Urinary bladder (tissue), 3 donors: ENCODE measurements at regions not wholly inside any gene's neighbourhood (a gene's known extent, or its start where the extent isn't known, plus 50 kb on each side); places are given as distances from the start of the nearest gene placed in this dataset.

ENCODE experiments used
- DNase-seq: peaks from one replicate; pipeline ENCODE4 v3.0.0-alpha.2; 2015; ENCODE audit errors: extremely low spot score
- H3K27ac ChIP-seq: one replicate; pipeline ENCODE4 v1.5.1; 2013; ENCODE audit warnings: low read depth, mild to moderate bottlenecking, moderate library complexity
- H3K36me3 ChIP-seq: one replicate; pipeline ENCODE4 v1.6.1; 2013; ENCODE audit warnings: mild to moderate bottlenecking, moderate library complexity; ENCODE audit not compliant: insufficient read depth
- H3K4me1 ChIP-seq: one replicate; pipeline ENCODE4 v1.6.1; 2013; ENCODE audit warnings: mild to moderate bottlenecking, moderate library complexity; ENCODE audit not compliant: insufficient read depth
- H3K4me3 ChIP-seq: one replicate; pipeline ENCODE4 v1.5.1; 2013; ENCODE audit warnings: low read depth, low read length
- WGBS: extraction: QIAGEN DNeasy Blood & Tissue Kit; methylation state at CpG from one replicate; pipeline ENCODE4 v1.1.7; 2013; 5-methylcytosine and 5-hydroxymethylcytosine counted together
- donor health status: healthy with polysubstance abuse.
- donor health status: healthy.

- 59% methylated on average over 1 of the region's 1 CpG for WGBS
- H3K4me1 ChIP-seq, result no peaks in the 10 kb centered on the region
- no peak for DNase-seq
- no peaks in the 10 kb centered on the region for H3K36me3 ChIP-seq
- H3K4me3 ChIP-seq, result no peak overlapping the region
- H3K27ac ChIP-seq, result no peak overlapping the region
These were observed 1700.5 kb upstream of the TMEFF2 start for GRCh38 chr2:193895226-193895625.

- no peaks in the 10 kb centered on the region for H3K36me3 ChIP-seq
- H3K27ac ChIP-seq, result no peak overlapping the region
- no peaks in the 10 kb centered on the region for H3K4me1 ChIP-seq
- DNase-seq, result no peak
- no peak overlapping the region for H3K4me3 ChIP-seq
- WGBS, result 31% methylated on average over 1 of the region's 1 CpG
These were observed 1699.3 kb upstream of the TMEFF2 start for GRCh38 chr2:193894081-193894480.

- no peak for DNase-seq
- Histone ChIP-seq H3K4me1 (no peaks in the 10 kb centered on the region), H3K27ac (no peak overlapping the region), H3K36me3 (no peaks in the 10 kb centered on the region), H3K4me3 (no peak overlapping the region)
- WGBS, result 82% methylated on average over 2 of the region's 2 CpGs
These were observed 1696.3 kb upstream of the TMEFF2 start for GRCh38 chr2:193891023-193891422.

GRCh38 chr2:193885419-193885818 lies 1690.7 kb upstream of the TMEFF2 start:
- DNase-seq, result no peak
- WGBS, result 96% methylated on average over 1 of the region's 1 CpG
- Histone ChIP-seq H3K4me3 (no peak overlapping the region), H3K27ac (no peak overlapping the region), H3K36me3 (no peaks in the 10 kb centered on the region), H3K4me1 (no peaks in the 10 kb centered on the region)

- H3K36me3 ChIP-seq, result no peaks in the 10 kb centered on the region
- no peak for DNase-seq
These were observed 1689.1 kb upstream of the TMEFF2 start for GRCh38 chr2:193883820-193884219.

GRCh38 chr2:193876980-193877379 lies 1682.2 kb upstream of the TMEFF2 start:
- 91% methylated on average over 5 of the region's 5 CpGs for WGBS
- H3K27ac ChIP-seq, result no peak overlapping the region
- DNase-seq, result no peak

More at GRCh38 chr2:193883820-193884219, 1689.1 kb upstream of the TMEFF2 start:
- H3K4me1 ChIP-seq, result no peaks in the 10 kb centered on the region
- no peak overlapping the region for H3K27ac ChIP-seq
- no peak overlapping the region for H3K4me3 ChIP-seq

GRCh38 chr2:193869564-193869963 lies 1674.8 kb upstream of the TMEFF2 start:
- DNase-seq, result no peak
- Histone ChIP-seq H3K4me3 (no peak overlapping the region), H3K27ac (no peak overlapping the region), H3K36me3 (no peaks in the 10 kb centered on the region), H3K4me1 (no peaks in the 10 kb centered on the region)
- WGBS, result 57% methylated on average over 4 of the region's 4 CpGs

More at GRCh38 chr2:193876980-193877379, 1682.2 kb upstream of the TMEFF2 start:
- Histone ChIP-seq H3K36me3 (no peaks in the 10 kb centered on the region), H3K4me3 (no peak overlapping the region), H3K4me1 (no peaks in the 10 kb centered on the region)

GRCh38 chr2:193868833-193869232 lies 1674.1 kb upstream of the TMEFF2 start:
- Histone ChIP-seq H3K4me1 (no peaks in the 10 kb centered on the region), H3K36me3 (no peaks in the 10 kb centered on the region), H3K27ac (no peak overlapping the region), H3K4me3 (no peak overlapping the region)
- DNase-seq, result no peak
- 85% methylated on average over 9 of the region's 9 CpGs for WGBS

GRCh38 chr2:193868132-193868531 lies 1673.4 kb upstream of the TMEFF2 start:
- DNase-seq, result no peak
- Histone ChIP-seq H3K4me1 (no peaks in the 10 kb centered on the region), H3K36me3 (no peaks in the 10 kb centered on the region), H3K4me3 (no peak overlapping the region), H3K27ac (no peak overlapping the region)
- WGBS, result 85% methylated on average over 5 of the region's 5 CpGs

- no peak for DNase-seq
- Histone ChIP-seq H3K36me3 (no peaks in the 10 kb centered on the region), H3K4me3 (no peak overlapping the region), H3K27ac (no peak overlapping the region), H3K4me1 (no peaks in the 10 kb centered on the region)
- 91% methylated on average over 11 of the region's 11 CpGs for WGBS
These were observed 1672.7 kb upstream of the TMEFF2 start for GRCh38 chr2:193867454-193867853.

- no peak for DNase-seq
- H3K36me3 ChIP-seq, result no peaks in the 10 kb centered on the region
- H3K4me3 ChIP-seq, result no peak overlapping the region
- no peaks in the 10 kb centered on the region for H3K4me1 ChIP-seq
- no peak overlapping the region for H3K27ac ChIP-seq
These were observed 1666.8 kb upstream of the TMEFF2 start for GRCh38 chr2:193861557-193861956.

GRCh38 chr2:193847991-193848390 lies 1653.3 kb upstream of the TMEFF2 start:
- Histone ChIP-seq H3K4me3 (no peak overlapping the region), H3K36me3 (no peaks in the 10 kb centered on the region), H3K4me1 (no peaks in the 10 kb centered on the region), H3K27ac (no peak overlapping the region)
- WGBS, result 94% methylated on average over 6 of the region's 6 CpGs
- no peak for DNase-seq

GRCh38 chr2:193847130-193847529 lies 1652.4 kb upstream of the TMEFF2 start:
- 58% methylated on average over 3 of the region's 3 CpGs for WGBS
- Histone ChIP-seq H3K27ac (no peak overlapping the region), H3K4me3 (no peak overlapping the region), H3K4me1 (no peaks in the 10 kb centered on the region), H3K36me3 (no peaks in the 10 kb centered on the region)
- no peak for DNase-seq

- no peak overlapping the region for H3K27ac ChIP-seq
- H3K4me3 ChIP-seq, result no peak overlapping the region
- 70% methylated on average over 1 of the region's 1 CpG for WGBS
- H3K4me1 ChIP-seq, result no peaks in the 10 kb centered on the region
- DNase-seq, result no peak
- H3K36me3 ChIP-seq, result no peaks in the 10 kb centered on the region
These were observed 1650.9 kb upstream of the TMEFF2 start for GRCh38 chr2:193845604-193846003.

- no peak for DNase-seq
- H3K36me3 ChIP-seq, result no peaks in the 10 kb centered on the region
- no peak overlapping the region for H3K27ac ChIP-seq
- H3K4me1 ChIP-seq, result no peaks in the 10 kb centered on the region
- no peak overlapping the region for H3K4me3 ChIP-seq
- 80% methylated on average over 3 of the region's 3 CpGs for WGBS
These were observed 1648.9 kb upstream of the TMEFF2 start for GRCh38 chr2:193843675-193844074.
